ENCODE measurements at regions not wholly inside any gene's neighbourhood (a gene's known extent, or its start where the extent isn't known, plus 50 kb on each side); places are given as distances from the start of the nearest gene placed in this dataset.

GRCh38 chr12:58776144-58776543, 144.2 kb downstream of the LRIG3 start:
- CTCF ChIA-PET = no interaction called here
- H3K36me3 Mint-ChIP-seq (ENCODE audit: insufficient read depth, unreplicated experiment) = no peaks in the 10 kb centered on the region
- DNase-seq = no peak
- H3K9me3 Mint-ChIP-seq (ENCODE audit: unreplicated experiment) = no peaks in the 10 kb centered on the region
- H3K36me3 ChIP-seq (ENCODE audit: control insufficient read depth, insufficient read depth, low read length) = no peaks in the 10 kb centered on the region
- no peaks in the 10 kb centered on the region for H3K27me3 ChIP-seq (replicated peaks; ENCODE audit: control insufficient read depth, insufficient read depth, low read length)
- no peak overlapping the region for H3K4me3 ChIP-seq (ENCODE audit: low read depth, low read length)
- H3K27ac Mint-ChIP-seq (ENCODE audit: unreplicated experiment) = no peak overlapping the region
- no peaks in the 10 kb centered on the region for H3K4me1 ChIP-seq
- H3K9me3 ChIP-seq = no peaks in the 10 kb centered on the region
- TF ChIP-seq CTCF (IDR thresholded peaks at IDR 0.05; ENCODE audit: insufficient read depth in 1 of 2, low read depth in 1 of 2, low read length in 1 of 2, severe bottlenecking in 1 of 2, unreplicated experiment in 1 of 2) = no peak
- POLR2A ChIA-PET = no interaction called here
- intact Hi-C loops (cut with micrococcal nuclease; ENCODE audit: unreplicated experiment) = no loop called here
- BruUV-seq (replicated peaks) = no TSS peak
- no peaks in the 10 kb centered on the region for H3K4me1 Mint-ChIP-seq (ENCODE audit: low read depth, unreplicated experiment)
- H3K4me3 Mint-ChIP-seq (ENCODE audit: unreplicated experiment) = no peak overlapping the region
- no peaks in the 10 kb centered on the region for H3K27me3 Mint-ChIP-seq (ENCODE audit: insufficient read depth, unreplicated experiment)

GRCh38 chr12:58777815-58778214, 142.5 kb downstream of the LRIG3 start:
- no peaks in the 10 kb centered on the region for H3K36me3 ChIP-seq (ENCODE audit: control insufficient read depth, insufficient read depth, low read length)
- no peaks in the 10 kb centered on the region for H3K4me1 ChIP-seq
- H3K9me3 ChIP-seq = no peaks in the 10 kb centered on the region
- POLR2A ChIA-PET = no interaction called here
- Mint-ChIP-seq H3K27me3 (ENCODE audit: insufficient read depth, unreplicated experiment) (no peaks in the 10 kb centered on the region), H3K4me1 (ENCODE audit: low read depth, unreplicated experiment) (no peaks in the 10 kb centered on the region), H3K27ac (ENCODE audit: unreplicated experiment) (no peak overlapping the region), H3K36me3 (ENCODE audit: insufficient read depth, unreplicated experiment) (no peaks in the 10 kb centered on the region), H3K9me3 (ENCODE audit: unreplicated experiment) (no peaks in the 10 kb centered on the region), H3K4me3 (ENCODE audit: unreplicated experiment) (no peak overlapping the region)
- DNase-seq = no peak
- intact Hi-C loops (cut with micrococcal nuclease; ENCODE audit: unreplicated experiment) = no loop called here
- TF ChIP-seq CTCF (IDR thresholded peaks at IDR 0.05; ENCODE audit: insufficient read depth in 1 of 2, low read depth in 1 of 2, low read length in 1 of 2, severe bottlenecking in 1 of 2, unreplicated experiment in 1 of 2) = no peak
- CTCF ChIA-PET = no interaction called here
- H3K4me3 ChIP-seq (ENCODE audit: low read depth, low read length) = no peak overlapping the region
- BruUV-seq (replicated peaks) = no TSS peak
- no peaks in the 10 kb centered on the region for H3K27me3 ChIP-seq (replicated peaks; ENCODE audit: control insufficient read depth, insufficient read depth, low read length)

- no peaks in the 10 kb centered on the region for H3K36me3 Mint-ChIP-seq (ENCODE audit: insufficient read depth, unreplicated experiment)
- DNase-seq = no peak
- BruUV-seq (replicated peaks) = no TSS peak
- TF ChIP-seq CTCF (IDR thresholded peaks at IDR 0.05; ENCODE audit: insufficient read depth in 1 of 2, low read depth in 1 of 2, low read length in 1 of 2, severe bottlenecking in 1 of 2, unreplicated experiment in 1 of 2) = no peak
- H3K9me3 Mint-ChIP-seq (ENCODE audit: unreplicated experiment) = peaks cover 9% of the 10 kb centered on the region
- Histone ChIP-seq H3K4me1 (no peaks in the 10 kb centered on the region), H3K27me3 (replicated peaks; ENCODE audit: control insufficient read depth, insufficient read depth, low read length) (no peaks in the 10 kb centered on the region), H3K36me3 (ENCODE audit: control insufficient read depth, insufficient read depth, low read length) (no peaks in the 10 kb centered on the region), H3K4me3 (ENCODE audit: low read depth, low read length) (no peak overlapping the region), H3K9me3 (no peaks in the 10 kb centered on the region)
- H3K4me1 Mint-ChIP-seq (ENCODE audit: low read depth, unreplicated experiment) = no peaks in the 10 kb centered on the region
- ChIA-PET CTCF (no interaction called here), POLR2A (no interaction called here)
- no peaks in the 10 kb centered on the region for H3K27me3 Mint-ChIP-seq (ENCODE audit: insufficient read depth, unreplicated experiment)
- no peak overlapping the region for H3K4me3 Mint-ChIP-seq (ENCODE audit: unreplicated experiment)
- intact Hi-C loops (cut with micrococcal nuclease; ENCODE audit: unreplicated experiment) = no loop called here
- no peak overlapping the region for H3K27ac Mint-ChIP-seq (ENCODE audit: unreplicated experiment)
Observed at GRCh38 chr12:58781609-58782008, 138.7 kb downstream of the LRIG3 start.
